Smooth muscle cell (in vitro differentiated cells): ENCODE measurements at regions not wholly inside any gene's neighbourhood (a gene's known extent, or its start where the extent isn't known, plus 50 kb on each side); places are given as distances from the start of the nearest gene placed in this dataset.

Experiments
- DNase-seq: peaks from one replicate; lab custom pipeline; 2025; ENCODE audit not compliant: unreplicated experiment; lab: John Stamatoyannopoulos, UW
- H2AFZ ChIP-seq: fragments of 200-600 bp; sonication (generic); 2 replicates; pipeline ENCODE4 v1.6.0; 2016; ENCODE audit warnings: antibody characterized with exemption, low read depth, mild to moderate bottlenecking
- H3F3A ChIP-seq: fragments of 200-600 bp; sonication (generic); 2 replicates; pipeline ENCODE4 v1.6.0; 2017; ENCODE audit warnings: antibody characterized with exemption, low read depth
- H3K27ac ChIP-seq: fragments of 200-600 bp; sonication (generic); 2 replicates; pipeline ENCODE4 v1.5.1; 2016; ENCODE audit warnings: low read depth, mild to moderate bottlenecking
- H3K27me3 ChIP-seq: fragments of 200-600 bp; sonication (generic); 2 replicates; pipeline ENCODE4 v1.6.1; 2016; ENCODE audit warnings: low read depth, mild to moderate bottlenecking
- H3K36me3 ChIP-seq: fragments of 200-600 bp; sonication (generic); 2 replicates; pipeline ENCODE4 v1.5.1; 2016; ENCODE audit warnings: low read depth
- H3K4me1 ChIP-seq: fragments of 200-600 bp; sonication (generic); 2 replicates; pipeline ENCODE4 v1.5.1; 2016; ENCODE audit warnings: low read depth
- H3K4me2 ChIP-seq: fragments of 200-600 bp; sonication (generic); 2 replicates; pipeline ENCODE4 v1.6.0; 2016; ENCODE audit warnings: mild to moderate bottlenecking
- H3K4me3 ChIP-seq: fragments of 200-600 bp; sonication (generic); 2 replicates; pipeline ENCODE4 v1.5.1; 2016; ENCODE audit warnings: mild to moderate bottlenecking
- H3K79me2 ChIP-seq: fragments of 200-600 bp; sonication (generic); 2 replicates; pipeline ENCODE4 v1.6.0; 2016; ENCODE audit warnings: low read depth, mild to moderate bottlenecking
- H3K9ac ChIP-seq: fragments of 200-600 bp; sonication (generic); 2 replicates; pipeline ENCODE4 v1.6.0; 2016; ENCODE audit warnings: low read depth
- H3K9me3 ChIP-seq: fragments of 200-600 bp; sonication (generic); replicated peaks from 2 replicates; pipeline ENCODE4 v1.5.1; 2016; ENCODE audit warnings: low read depth
- H4K20me1 ChIP-seq: fragments of 200-600 bp; sonication (generic); 2 replicates; pipeline ENCODE4 v1.6.0; 2016; ENCODE audit warnings: low read depth
- CTCF ChIP-seq: fragments of 200-600 bp; sonication (generic); IDR thresholded peaks from 2 replicates; pipeline ENCODE4 v1.5.1; 2017; ENCODE audit warnings: borderline replicate concordance, mild to moderate bottlenecking, antibody characterized with exemption; ENCODE audit not compliant: insufficient read depth, poor library complexity, severe bottlenecking
- whole genome bisulfite sequencing: methylation state at CpG from one replicate; pipeline ENCODE4 v1.1.7; 2016; ENCODE audit warnings: low lambda C conversion rate; 5-methylcytosine and 5-hydroxymethylcytosine counted together

GRCh38 chr5:82662340-82662739, 384.2 kb upstream of the RPS23 start:
- DNase-seq = no peak
- WGBS = 82% methylated on average over 1 of the region's 1 CpG

GRCh38 chr5:82661933-82662332, 383.8 kb upstream of the RPS23 start:
- Histone ChIP-seq H2AFZ (no peak overlapping the region), H3K36me3 (no peaks in the 10 kb centered on the region), H3K79me2 (no peaks in the 10 kb centered on the region), H3K4me2 (no peak overlapping the region), H3K27ac (no peak overlapping the region), H4K20me1 (no peaks in the 10 kb centered on the region), H3K9ac (no peak overlapping the region), H3K4me1 (no peaks in the 10 kb centered on the region), H3K4me3 (no peak overlapping the region), H3F3A (no peaks in the 10 kb centered on the region), H3K27me3 (no peaks in the 10 kb centered on the region), H3K9me3 (no peaks in the 10 kb centered on the region)
- 60% methylated on average over 1 of the region's 1 CpG for WGBS
- TF ChIP-seq CTCF = no peak
- DNase-seq = no peak

More at GRCh38 chr5:82662340-82662739, 384.2 kb upstream of the RPS23 start:
- Histone ChIP-seq H3K4me3 (no peak overlapping the region), H2AFZ (no peak overlapping the region), H3K4me2 (no peak overlapping the region), H3F3A (no peaks in the 10 kb centered on the region), H3K27me3 (no peaks in the 10 kb centered on the region), H3K4me1 (no peaks in the 10 kb centered on the region), H3K9me3 (no peaks in the 10 kb centered on the region), H3K9ac (no peak overlapping the region), H3K79me2 (no peaks in the 10 kb centered on the region), H3K27ac (no peak overlapping the region), H4K20me1 (no peaks in the 10 kb centered on the region), H3K36me3 (no peaks in the 10 kb centered on the region)
- TF ChIP-seq CTCF = no peak

GRCh38 chr5:82661462-82661861, 383.3 kb upstream of the RPS23 start:
- WGBS = 95% methylated on average over 2 of the region's 2 CpGs
- DNase-seq = no peak
- Histone ChIP-seq H3K4me1 (no peaks in the 10 kb centered on the region), H2AFZ (no peak overlapping the region), H3K27ac (no peak overlapping the region), H3K4me3 (no peak overlapping the region), H3K9ac (no peak overlapping the region), H4K20me1 (no peaks in the 10 kb centered on the region), H3K79me2 (no peaks in the 10 kb centered on the region), H3K27me3 (no peaks in the 10 kb centered on the region), H3K4me2 (no peak overlapping the region), H3K9me3 (no peaks in the 10 kb centered on the region), H3F3A (no peaks in the 10 kb centered on the region), H3K36me3 (no peaks in the 10 kb centered on the region)
- no peak for TF ChIP-seq CTCF

DNA sequence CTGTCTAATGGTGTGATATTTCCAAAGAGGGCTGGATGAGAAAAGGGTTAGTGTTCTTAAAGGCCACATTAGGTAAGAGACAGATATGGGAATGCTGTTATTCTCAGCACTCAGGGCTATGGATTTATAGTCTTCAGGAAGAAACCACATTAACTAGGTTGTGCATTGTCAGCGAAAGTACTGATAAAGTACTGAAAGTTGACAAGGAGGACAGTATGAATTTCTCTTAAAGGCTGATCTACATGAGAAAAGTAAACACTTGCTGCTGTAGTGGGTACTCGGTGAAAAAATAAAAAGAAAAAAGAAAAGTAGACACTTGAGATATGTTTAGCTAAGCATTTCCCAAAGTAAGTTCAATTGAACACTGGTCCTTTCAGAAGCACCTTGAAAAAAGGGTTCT, 381.0 kb upstream of the RPS23 start:
- Histone ChIP-seq H3K27me3 (no peaks in the 10 kb centered on the region), H3K36me3 (no peaks in the 10 kb centered on the region), H3K4me2 (no peak overlapping the region), H3K27ac (no peak overlapping the region), H3K9me3 (no peaks in the 10 kb centered on the region), H3K79me2 (no peaks in the 10 kb centered on the region), H4K20me1 (no peaks in the 10 kb centered on the region), H3K4me3 (no peak overlapping the region), H3K9ac (no peak overlapping the region), H3K4me1 (no peaks in the 10 kb centered on the region), H2AFZ (no peak overlapping the region), H3F3A (no peaks in the 10 kb centered on the region)
- no peak for DNase-seq
- no peak for TF ChIP-seq CTCF
- WGBS = 72% methylated on average over 2 of the region's 2 CpGs
